ENCODE measurements at regions not wholly inside any gene's neighbourhood (a gene's known extent, or its start where the extent isn't known, plus 50 kb on each side); places are given as distances from the start of the nearest gene placed in this dataset.

DNA sequence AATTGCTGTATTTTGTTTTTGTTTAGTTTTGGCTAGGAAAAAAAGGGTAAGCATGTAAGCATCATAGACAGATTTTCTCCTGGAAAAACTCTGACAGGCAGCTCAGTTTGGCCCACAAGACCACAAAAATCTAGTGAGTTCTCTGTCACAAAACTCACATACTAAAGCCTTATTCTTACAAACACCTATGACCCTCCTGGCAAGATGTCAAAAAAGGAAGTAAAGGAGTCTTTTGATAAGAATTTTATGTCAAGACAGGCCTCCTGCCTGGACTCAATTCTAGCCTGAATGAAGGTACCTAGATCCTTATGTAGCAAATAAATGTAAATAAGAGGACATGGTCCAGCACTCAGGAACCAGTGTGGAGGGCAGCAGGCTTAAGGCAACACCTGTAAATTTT, 668.3 kb upstream of the ZNF385D start:
- no peak for TF ChIP-seq POLR2A (IDR thresholded peaks at IDR 0.05)
- TF ChIP-seq, protein P1, sequence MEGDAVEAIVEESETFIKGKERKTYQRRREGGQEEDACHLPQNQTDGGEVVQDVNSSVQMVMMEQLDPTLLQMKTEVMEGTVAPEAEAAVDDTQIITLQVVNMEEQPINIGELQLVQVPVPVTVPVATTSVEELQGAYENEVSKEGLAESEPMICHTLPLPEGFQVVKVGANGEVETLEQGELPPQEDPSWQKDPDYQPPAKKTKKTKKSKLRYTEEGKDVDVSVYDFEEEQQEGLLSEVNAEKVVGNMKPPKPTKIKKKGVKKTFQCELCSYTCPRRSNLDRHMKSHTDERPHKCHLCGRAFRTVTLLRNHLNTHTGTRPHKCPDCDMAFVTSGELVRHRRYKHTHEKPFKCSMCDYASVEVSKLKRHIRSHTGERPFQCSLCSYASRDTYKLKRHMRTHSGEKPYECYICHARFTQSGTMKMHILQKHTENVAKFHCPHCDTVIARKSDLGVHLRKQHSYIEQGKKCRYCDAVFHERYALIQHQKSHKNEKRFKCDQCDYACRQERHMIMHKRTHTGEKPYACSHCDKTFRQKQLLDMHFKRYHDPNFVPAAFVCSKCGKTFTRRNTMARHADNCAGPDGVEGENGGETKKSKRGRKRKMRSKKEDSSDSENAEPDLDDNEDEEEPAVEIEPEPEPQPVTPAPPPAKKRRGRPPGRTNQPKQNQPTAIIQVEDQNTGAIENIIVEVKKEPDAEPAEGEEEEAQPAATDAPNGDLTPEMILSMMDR (IDR thresholded peaks at IDR 0.05) = no peak

Measured in gastroesophageal sphincter (tissue), 3 donors.